H1 (cell line): ENCODE measurements at regions not wholly inside any gene's neighbourhood (a gene's known extent, or its start where the extent isn't known, plus 50 kb on each side); places are given as distances from the start of the nearest gene placed in this dataset.

Experiments
- PHF8 ChIP-seq: fragments of 200-600 bp; sonication (generic); conservative IDR thresholded peaks from 2 replicates; pipeline ENCODE4 v1.7.1; 2012; ENCODE audit warnings: low read depth, mild to moderate bottlenecking, inconsistent platforms, low read length, moderate library complexity
- POU5F1 ChIP-seq: IDR thresholded peaks from 2 replicates; pipeline ENCODE4 v1.6.1; 2011; ENCODE audit warnings: low read depth, mild to moderate bottlenecking, low read length, moderate library complexity

- TF ChIP-seq PHF8 (no peak), POU5F1 (no peak)
Observed at GRCh38 chr5:32989815-32990214, 278.7 kb downstream of the NPR3 start (continued).
